SKM-1 treated with dmso at 0.1 percent for 144 hours (cell line): ENCODE measurements at regions not wholly inside any gene's neighbourhood (a gene's known extent, or its start where the extent isn't known, plus 50 kb on each side); places are given as distances from the start of the nearest gene placed in this dataset.
A peak's percentile ranks its signal among the peaks of the same experiment; 100 is the strongest.

Experiments used
- DNase-seq: peaks from one replicate; lab custom pipeline; 2025; ENCODE audit not compliant: unreplicated experiment; lab: John Stamatoyannopoulos, UW

DNA sequence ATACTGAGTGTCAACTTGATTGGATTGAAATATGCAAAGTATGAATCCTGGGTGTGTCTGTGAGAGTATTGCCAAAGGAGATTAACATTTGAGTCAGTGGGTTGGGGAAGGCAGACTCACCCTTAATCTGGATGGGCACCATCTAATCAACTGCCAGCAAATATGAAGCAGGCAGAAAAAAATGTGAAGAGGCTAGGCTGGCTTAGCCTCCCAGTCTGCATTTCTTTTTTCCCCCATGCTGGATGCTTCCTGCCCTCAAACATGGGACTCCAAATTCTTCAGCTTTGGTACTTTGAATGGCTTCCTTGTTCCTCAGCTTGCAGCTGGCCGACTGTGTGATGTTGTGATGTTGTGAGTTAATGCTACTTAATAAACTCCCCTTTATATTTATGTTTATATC, 577.4 kb downstream of the CPS1 start:
- DNase-seq, result no peak

DNA sequence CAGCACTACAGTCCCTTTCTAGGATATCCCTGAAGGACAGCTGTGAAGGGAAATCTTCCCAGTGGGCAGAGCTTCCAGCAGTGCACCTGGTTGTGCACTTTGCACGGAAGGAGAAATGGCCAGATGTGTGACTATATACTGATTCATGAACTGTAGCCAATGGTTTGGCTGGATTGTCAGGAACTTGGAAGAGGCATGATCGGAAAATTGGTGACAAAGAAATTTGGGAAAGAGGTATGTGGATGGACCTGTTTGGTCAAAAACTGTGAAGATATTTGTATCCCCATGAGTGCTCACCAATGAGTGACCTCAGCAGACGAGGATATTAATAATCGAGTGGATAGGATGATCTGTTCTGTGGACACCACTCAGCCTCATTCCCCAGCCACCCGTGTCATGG, 582.2 kb downstream of the CPS1 start:
- DNase-seq, result no peak

DNA sequence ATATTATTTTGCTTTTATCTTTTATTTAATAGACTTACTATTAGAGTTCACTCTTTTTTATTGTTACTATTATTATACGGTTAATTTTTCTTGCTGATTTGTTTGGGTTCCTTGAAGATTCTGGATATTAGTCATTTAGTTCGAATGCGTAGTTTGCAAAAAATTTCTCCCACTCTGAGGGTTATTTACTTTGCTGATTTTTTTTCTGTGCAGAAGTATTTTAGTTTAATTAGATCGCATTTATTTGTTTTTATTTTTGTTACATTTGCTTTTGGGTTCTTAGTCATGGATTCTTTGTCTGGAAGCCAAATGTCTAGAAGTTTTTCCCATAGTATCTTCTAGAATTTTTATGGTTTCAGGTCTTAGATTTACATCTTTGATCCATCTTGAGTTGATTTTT, 585.2 kb downstream of the CPS1 start:
- no peak for DNase-seq

DNA sequence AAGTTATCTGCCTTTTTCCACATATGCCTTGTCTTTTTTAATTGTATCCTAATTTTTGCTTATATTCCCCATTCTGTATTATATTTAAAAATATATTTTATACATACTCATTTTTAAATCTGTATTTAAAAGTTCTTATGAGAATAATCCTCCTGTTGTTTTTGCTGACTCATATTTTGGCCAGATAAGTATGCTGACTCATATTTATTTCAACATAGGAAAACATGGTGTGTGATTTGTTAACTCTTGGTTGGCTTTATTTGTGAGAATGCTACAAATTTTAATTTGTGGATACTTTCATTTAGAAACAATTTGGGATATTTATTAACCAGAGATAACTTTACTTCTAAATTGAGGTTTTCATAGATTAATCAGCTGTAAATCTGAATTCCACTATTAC, 587.7 kb downstream of the CPS1 start:
- no peak for DNase-seq

- no peak for DNase-seq
Measured at GRCh38 chr2:211144974-211145665, 588.7 kb downstream of the CPS1 start.

GRCh38 chr2:211149731-211150130, 593.3 kb downstream of the CPS1 start:
- DNase-seq, result no peak

DNA sequence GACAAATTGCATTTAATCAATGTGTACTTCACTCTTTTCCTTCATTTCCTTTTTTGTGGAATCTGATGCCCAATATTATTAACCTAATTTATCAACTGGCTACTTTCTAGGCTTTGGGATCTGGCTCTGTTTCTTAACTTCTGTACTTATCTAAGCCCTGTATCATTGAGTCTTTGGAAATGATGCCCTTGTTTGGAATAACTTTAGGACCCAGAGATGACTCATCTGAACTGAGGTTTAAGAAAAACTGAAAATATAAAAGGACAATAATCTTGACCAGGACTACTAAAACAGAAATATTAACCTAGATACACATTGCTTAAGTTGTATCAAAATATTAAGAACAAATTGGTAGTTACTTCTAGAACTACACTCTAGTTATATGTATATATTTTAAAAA, 600.8 kb downstream of the CPS1 start:
- DNase-seq, result no peak

DNA sequence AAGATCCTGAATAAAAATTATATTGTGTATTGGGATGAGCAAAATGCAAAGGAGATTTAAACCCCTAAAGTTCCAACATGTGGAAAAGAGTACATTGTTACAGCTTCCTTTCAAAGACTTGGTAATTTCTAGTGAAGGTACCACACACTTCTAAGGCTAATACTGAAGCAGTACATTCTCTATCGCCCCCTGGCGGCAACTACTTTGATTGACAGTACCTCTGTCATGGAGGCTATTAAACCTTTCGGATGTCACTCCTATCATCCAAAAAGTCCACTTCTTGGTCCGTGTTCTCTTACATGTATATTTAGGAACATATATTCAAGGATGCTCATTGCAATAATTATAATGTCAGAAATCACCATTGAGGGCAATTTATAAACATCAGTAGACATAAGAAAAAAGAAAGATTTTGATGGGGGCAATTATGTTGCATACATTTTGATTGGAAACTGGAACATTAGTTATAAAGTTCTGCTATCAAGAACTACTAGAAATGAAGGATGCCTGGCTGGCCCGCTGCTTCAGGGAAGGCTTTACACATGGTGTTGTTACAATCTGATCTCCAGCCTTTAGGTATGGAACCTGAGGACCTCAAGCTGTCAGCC, 601.6 kb downstream of the CPS1 start:
- DNase-seq, result peak; percentile 62

DNA sequence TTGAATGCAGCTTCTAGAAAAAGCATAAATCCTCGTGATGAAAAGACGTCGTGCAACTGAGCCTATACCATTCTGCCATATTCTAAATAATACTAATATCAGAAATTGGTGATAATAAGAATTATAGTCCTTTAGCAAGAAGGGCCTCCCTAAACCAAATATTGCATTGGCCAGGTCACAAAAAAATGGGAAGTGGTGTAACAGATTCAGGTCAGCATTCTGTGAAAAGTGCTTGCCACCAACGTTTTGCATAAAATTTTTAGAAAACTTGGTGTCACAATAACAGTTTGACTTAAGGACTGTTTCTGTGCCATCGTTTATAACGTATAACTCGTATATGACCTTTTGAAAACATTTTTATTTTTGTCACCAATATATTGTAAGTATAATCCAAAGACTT, 603.6 kb downstream of the CPS1 start:
- peak; percentile 39 for DNase-seq

- DNase-seq, result no peak
Measured at GRCh38 chr2:211161236-211161635, 604.8 kb downstream of the CPS1 start.

DNA sequence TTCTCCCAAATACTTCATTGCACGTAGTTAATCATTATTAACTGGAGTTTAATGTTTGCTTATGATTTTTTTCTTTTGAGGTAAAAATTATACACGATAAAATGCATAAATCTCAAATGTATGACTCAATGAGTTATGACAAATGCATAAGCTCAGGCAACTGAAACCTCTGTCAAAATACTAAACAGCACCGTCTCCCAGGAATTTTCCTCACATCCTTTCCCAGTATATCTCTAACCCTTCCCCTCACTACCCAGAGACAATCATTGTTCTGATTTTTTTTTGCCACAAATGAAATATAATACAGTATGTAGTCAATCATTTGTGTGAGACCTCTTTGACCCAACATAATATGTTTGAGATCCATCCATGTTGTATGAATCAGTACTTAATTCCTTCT, 606.5 kb downstream of the CPS1 start:
- DNase-seq, result no peak

GRCh38 chr2:211170843-211171242, 614.4 kb downstream of the CPS1 start:
- no peak for DNase-seq

- no peak for DNase-seq
Measured at GRCh38 chr2:211174021-211174420, 617.6 kb downstream of the CPS1 start.

DNA sequence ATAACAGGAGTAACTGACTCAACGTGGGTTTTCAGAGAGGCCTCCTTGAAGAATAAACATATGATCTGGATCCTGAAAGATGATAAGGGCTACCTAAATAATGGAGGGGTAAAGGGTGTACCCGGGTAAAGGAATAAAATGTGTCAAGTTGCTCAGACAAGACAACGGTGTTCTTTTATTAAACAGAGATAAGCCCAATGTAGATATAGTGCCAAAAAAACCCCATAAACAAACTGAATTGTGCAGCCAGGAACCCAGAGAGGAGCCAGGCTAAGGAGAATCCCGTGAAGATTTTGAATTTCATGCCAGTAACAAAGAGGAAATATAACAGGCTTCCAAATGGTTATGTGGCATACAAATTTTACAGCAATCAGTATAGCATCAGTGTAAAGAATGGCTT, 618.2 kb downstream of the CPS1 start:
- no peak for DNase-seq

GRCh38 chr2:211175956-211176355, 619.6 kb downstream of the CPS1 start:
- no peak for DNase-seq

- no peak for DNase-seq
Measured at GRCh38 chr2:211176514-211177141, 620.2 kb downstream of the CPS1 start.

DNA sequence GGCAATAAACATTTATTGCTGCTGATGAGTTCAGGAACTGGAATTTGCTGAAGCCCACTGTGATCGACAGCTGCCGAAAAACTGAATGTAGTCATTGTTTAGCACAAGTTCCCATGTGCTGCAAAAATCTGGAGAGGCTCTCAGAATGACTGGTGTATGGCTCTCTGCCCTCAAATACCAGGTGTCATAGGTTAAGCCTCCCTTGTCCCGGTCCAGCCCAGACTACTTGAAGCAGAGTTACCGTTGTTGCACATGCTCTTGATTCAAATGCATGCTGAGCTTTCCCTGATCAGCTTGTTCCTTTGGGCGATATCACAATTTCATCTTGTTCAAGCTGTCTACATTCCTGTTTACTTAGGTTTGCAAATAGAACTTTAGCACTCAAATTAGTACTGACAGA, 625.2 kb downstream of the CPS1 start:
- DNase-seq, result no peak

DNA sequence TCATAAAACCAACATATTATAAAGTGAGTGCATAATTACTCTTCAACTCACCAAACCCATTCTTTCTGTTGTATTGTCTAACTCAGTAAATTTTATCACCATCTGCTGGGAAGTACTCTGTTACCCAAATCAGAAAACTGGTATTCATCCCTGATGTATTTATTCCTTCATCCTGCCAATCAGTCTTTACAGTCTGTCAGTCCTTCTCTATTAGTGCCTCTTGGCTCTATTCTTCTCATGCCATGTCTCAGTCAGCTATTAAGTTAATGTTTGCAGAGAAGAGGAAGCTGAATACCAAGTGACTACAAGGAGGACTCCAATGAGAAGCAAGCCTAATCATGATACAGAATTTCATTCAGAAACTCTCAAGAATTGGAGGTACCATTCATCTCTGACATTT, 631.2 kb downstream of the CPS1 start:
- no peak for DNase-seq

- DNase-seq, result no peak
Measured at GRCh38 chr2:211203986-211204385, 647.6 kb downstream of the CPS1 start.

GRCh38 chr2:211204456-211204855, 648.1 kb downstream of the CPS1 start:
- no peak for DNase-seq

DNA sequence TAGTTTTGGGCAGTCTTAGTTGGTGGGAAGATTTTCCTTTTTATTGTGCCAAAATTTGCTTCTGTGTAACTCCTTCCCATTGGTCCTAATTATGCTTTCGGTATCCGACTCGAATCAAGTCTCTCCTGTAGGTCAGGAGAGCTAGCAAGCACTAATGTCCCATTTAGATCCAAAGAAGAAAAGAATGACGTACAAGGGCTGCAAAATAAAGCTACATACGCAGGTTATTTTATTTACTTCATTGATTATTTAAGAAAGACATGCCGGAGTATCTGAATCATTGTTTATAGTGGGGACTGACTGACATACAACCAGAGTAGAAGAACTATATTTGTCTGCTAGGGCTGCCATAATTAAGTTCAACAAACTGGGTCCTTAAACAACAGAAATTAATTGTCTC, 648.5 kb downstream of the CPS1 start:
- no peak for DNase-seq

DNA sequence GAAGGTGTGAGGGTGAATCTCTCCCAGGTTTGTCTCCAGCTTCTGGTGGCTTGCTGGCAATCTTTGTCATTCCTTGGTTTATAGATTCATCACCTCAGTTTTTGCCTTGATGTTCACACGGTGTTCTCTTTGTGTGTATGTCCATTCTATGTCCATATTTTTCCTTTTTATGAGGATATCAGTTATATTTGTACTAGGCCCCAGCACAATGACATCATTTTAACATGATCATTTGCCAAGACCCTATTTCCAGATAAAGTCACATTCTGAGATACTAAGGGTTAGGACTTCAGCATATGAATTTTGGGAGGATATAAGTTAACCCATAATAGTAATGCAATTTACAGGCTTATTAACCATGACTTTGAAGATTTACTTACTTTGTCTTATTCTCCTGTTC, 649.0 kb downstream of the CPS1 start:
- DNase-seq, result no peak

GRCh38 chr2:211205836-211206235, 649.4 kb downstream of the CPS1 start:
- DNase-seq, result no peak
